Mesendoderm (in vitro differentiated cells): ENCODE measurements at regions not wholly inside any gene's neighbourhood (a gene's known extent, or its start where the extent isn't known, plus 50 kb on each side); places are given as distances from the start of the nearest gene placed in this dataset.

ENCODE experiments used
- DNase-seq: peaks from one replicate; pipeline ENCODE4 v3.0.0; 2013
- H2AK5ac ChIP-seq: 2 replicates; pipeline ENCODE4 v1.6.1; 2013; ENCODE audit warnings: low read length, inconsistent platforms
- H2BK120ac ChIP-seq: 2 replicates; pipeline ENCODE4 v1.6.1; 2013; ENCODE audit warnings: low read depth, mild to moderate bottlenecking, low read length, moderate library complexity, mixed read lengths
- H2BK15ac ChIP-seq: replicated peaks from 2 replicates; pipeline ENCODE4 v1.6.1; 2013; ENCODE audit warnings: low read depth, mild to moderate bottlenecking, moderate library complexity
- H2BK5ac ChIP-seq: 2 replicates; pipeline ENCODE4 v1.6.1; 2013; ENCODE audit warnings: low read length, inconsistent platforms
- H3K18ac ChIP-seq: 2 replicates; pipeline ENCODE4 v1.6.1; 2013; ENCODE audit warnings: mild to moderate bottlenecking, low read length, mixed read lengths
- H3K23ac ChIP-seq: one replicate; pipeline ENCODE4 v1.6.1; 2013; ENCODE audit warnings: low read length
- H3K27ac ChIP-seq: 2 replicates; pipeline ENCODE4 v1.5.1; 2013; ENCODE audit warnings: low read depth, mild to moderate bottlenecking, inconsistent platforms, low read length, moderate library complexity
- H3K27me3 ChIP-seq: 2 replicates; pipeline ENCODE4 v1.6.1; 2013; ENCODE audit warnings: low read length, control low read depth, mild to moderate bottlenecking, inconsistent platforms; ENCODE audit not compliant: insufficient read depth, poor library complexity
- H3K36me3 ChIP-seq: 2 replicates; pipeline ENCODE4 v1.6.1; 2013; ENCODE audit warnings: low read length, inconsistent platforms; ENCODE audit not compliant: control insufficient read depth, insufficient read depth
- H3K4ac ChIP-seq: one replicate; pipeline ENCODE4 v1.6.1; 2013; ENCODE audit warnings: low read depth, mild to moderate bottlenecking, low read length, moderate library complexity
- H3K4me1 ChIP-seq: 2 replicates; pipeline ENCODE4 v1.6.1; 2013; ENCODE audit warnings: low read depth, low read length, inconsistent platforms; ENCODE audit not compliant: control insufficient read depth
- H3K4me2 ChIP-seq: 2 replicates; pipeline ENCODE4 v1.6.1; 2013; ENCODE audit warnings: low read length
- H3K4me3 ChIP-seq: 2 replicates; pipeline ENCODE4 v1.5.1; 2013; ENCODE audit warnings: mild to moderate bottlenecking, low read length
- H3K56ac ChIP-seq: one replicate; pipeline ENCODE4 v1.6.1; 2013; ENCODE audit warnings: low read length
- H3K79me1 ChIP-seq: 2 replicates; pipeline ENCODE4 v1.6.1; 2013; ENCODE audit warnings: low read length, inconsistent platforms
- H3K79me2 ChIP-seq: 2 replicates; pipeline ENCODE4 v1.6.1; 2013; ENCODE audit warnings: mild to moderate bottlenecking, low read length; ENCODE audit not compliant: control insufficient read depth, insufficient read depth
- H3K9ac ChIP-seq: 2 replicates; pipeline ENCODE4 v1.6.1; 2013; ENCODE audit warnings: low read length, inconsistent platforms
- H4K5ac ChIP-seq: one replicate; pipeline ENCODE4 v1.6.1; 2013; ENCODE audit warnings: low read length
- H4K8ac ChIP-seq: one replicate; pipeline ENCODE4 v1.6.1; 2013; ENCODE audit warnings: low read depth, mild to moderate bottlenecking, control low read depth, low read length, moderate library complexity
- WGBS: extraction: QIAGEN DNeasy Blood & Tissue Kit; methylation state at CpG from one replicate; pipeline ENCODE4 v1.1.7; 2013; ENCODE audit warnings: low lambda C conversion rate, missing lambda C conversion rate; ENCODE audit not compliant: insufficient coverage; ENCODE audit errors: extremely low coverage; 5-methylcytosine and 5-hydroxymethylcytosine counted together

GRCh38 chr12:19757317-19757877 lies 318.1 kb downstream of the AEBP2 start:
- no peak overlapping the region for H2BK15ac ChIP-seq
- H3K56ac ChIP-seq: no peak overlapping the region
- H3K79me2 ChIP-seq: no peaks in the 10 kb centered on the region
- no peak overlapping the region for H3K18ac ChIP-seq
- peak; percentile 45 for DNase-seq
- no peak overlapping the region for H2AK5ac ChIP-seq
- H3K36me3 ChIP-seq: no peaks in the 10 kb centered on the region
- H2BK120ac ChIP-seq: no peak overlapping the region
- no peak overlapping the region for H3K4ac ChIP-seq
- no peak overlapping the region for H3K23ac ChIP-seq
- no peaks in the 10 kb centered on the region for H3K4me1 ChIP-seq
- no peak overlapping the region for H4K5ac ChIP-seq
- H3K4me3 ChIP-seq: no peak overlapping the region
- no peak overlapping the region for H3K4me2 ChIP-seq
- H2BK5ac ChIP-seq: no peak overlapping the region
- H3K27ac ChIP-seq: no peak overlapping the region
- no peak overlapping the region for H4K8ac ChIP-seq
- H3K9ac ChIP-seq: no peak overlapping the region
- no CpG with 5 or more reads among the region's 7 CpGs for WGBS
- H3K27me3 ChIP-seq: no peaks in the 10 kb centered on the region
- H3K79me1 ChIP-seq: no peaks in the 10 kb centered on the region

DNA sequence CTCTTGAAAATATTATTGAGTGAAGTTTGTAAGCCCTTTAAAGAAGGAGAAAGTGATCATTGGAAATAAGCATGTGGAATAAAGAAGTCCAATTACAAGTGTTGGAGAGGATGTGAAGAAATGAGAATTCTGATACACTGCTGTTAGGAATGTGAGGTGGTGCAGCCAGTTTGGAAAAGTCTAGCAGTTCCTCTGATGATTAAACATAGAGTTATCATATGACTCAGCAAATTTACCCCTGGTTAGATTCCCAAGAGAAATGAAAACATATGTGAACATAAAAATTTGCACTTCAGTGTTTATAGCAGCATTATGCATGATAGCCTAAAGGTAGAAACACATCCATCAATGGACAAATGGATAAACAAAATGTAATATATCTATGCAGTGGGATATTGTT lies 319.9 kb downstream of the AEBP2 start:
- Histone ChIP-seq H2BK120ac (no peak overlapping the region), H2AK5ac (no peak overlapping the region), H2BK15ac (no peak overlapping the region), H3K27ac (no peak overlapping the region), H3K23ac (no peak overlapping the region), H3K36me3 (no peaks in the 10 kb centered on the region), H3K4ac (no peak overlapping the region), H3K79me2 (no peaks in the 10 kb centered on the region), H4K5ac (no peak overlapping the region), H3K18ac (no peak overlapping the region), H3K4me3 (no peak overlapping the region), H3K9ac (no peak overlapping the region), H3K4me2 (no peak overlapping the region), H3K27me3 (no peaks in the 10 kb centered on the region), H3K4me1 (no peaks in the 10 kb centered on the region), H3K56ac (no peak overlapping the region), H3K79me1 (no peaks in the 10 kb centered on the region), H4K8ac (no peak overlapping the region), H2BK5ac (no peak overlapping the region)
- no peak for DNase-seq

GRCh38 chr12:19760611-19761010 lies 321.3 kb downstream of the AEBP2 start:
- Histone ChIP-seq H3K23ac (no peak overlapping the region), H3K79me2 (no peaks in the 10 kb centered on the region), H3K18ac (no peak overlapping the region), H4K8ac (no peak overlapping the region), H3K56ac (no peak overlapping the region), H2BK15ac (no peak overlapping the region), H3K79me1 (no peaks in the 10 kb centered on the region), H2AK5ac (no peak overlapping the region), H3K4me1 (no peaks in the 10 kb centered on the region), H3K36me3 (no peaks in the 10 kb centered on the region), H3K27me3 (no peaks in the 10 kb centered on the region), H3K27ac (no peak overlapping the region), H3K4ac (no peak overlapping the region), H3K4me3 (no peak overlapping the region), H4K5ac (no peak overlapping the region), H2BK120ac (no peak overlapping the region), H3K9ac (no peak overlapping the region), H2BK5ac (no peak overlapping the region), H3K4me2 (no peak overlapping the region)
- WGBS: no CpG with 5 or more reads among the region's 2 CpGs
- no peak for DNase-seq

- no CpG with 5 or more reads among the region's 1 CpG for WGBS
- Histone ChIP-seq H3K18ac (no peak overlapping the region), H3K9ac (no peak overlapping the region), H3K4me1 (no peaks in the 10 kb centered on the region), H2BK5ac (no peak overlapping the region), H4K5ac (no peak overlapping the region), H2BK15ac (no peak overlapping the region), H3K56ac (no peak overlapping the region), H2AK5ac (no peak overlapping the region), H3K4me3 (no peak overlapping the region), H4K8ac (no peak overlapping the region), H3K27ac (no peak overlapping the region), H3K4ac (no peak overlapping the region), H3K4me2 (no peak overlapping the region), H3K79me1 (no peaks in the 10 kb centered on the region), H3K36me3 (no peaks in the 10 kb centered on the region), H3K27me3 (no peaks in the 10 kb centered on the region), H3K23ac (no peak overlapping the region), H2BK120ac (no peak overlapping the region), H3K79me2 (no peaks in the 10 kb centered on the region)
- no peak for DNase-seq
Measured at GRCh38 chr12:19761463-19761862, 322.2 kb downstream of the AEBP2 start.

DNA sequence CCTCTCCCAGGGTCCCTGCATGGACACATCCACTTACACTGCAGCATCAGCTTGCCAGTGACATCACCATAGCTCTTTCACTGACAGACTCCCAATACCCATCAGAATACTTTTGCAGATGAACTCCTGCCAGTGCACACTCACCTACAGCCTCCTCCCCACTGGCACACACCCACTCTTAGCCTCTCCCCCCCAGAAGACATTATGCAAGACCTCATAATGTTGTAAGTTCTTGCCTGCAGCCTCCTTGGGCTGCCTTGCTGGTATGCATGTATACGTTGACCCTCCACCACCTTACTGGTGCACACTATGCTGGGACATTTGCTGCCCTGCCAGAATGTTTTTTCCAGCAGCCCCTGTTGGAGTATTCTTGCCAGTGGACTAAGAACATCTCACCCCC lies 324.2 kb downstream of the AEBP2 start:
- no peak overlapping the region for H2BK120ac ChIP-seq
- H3K27me3 ChIP-seq: no peaks in the 10 kb centered on the region
- H2AK5ac ChIP-seq: no peak overlapping the region
- no peak overlapping the region for H3K4me3 ChIP-seq
- H3K4ac ChIP-seq: no peak overlapping the region
- H3K9ac ChIP-seq: no peak overlapping the region
- no peaks in the 10 kb centered on the region for H3K4me1 ChIP-seq
- WGBS: no CpG with 5 or more reads among the region's 1 CpG
- no peak for DNase-seq
- H3K36me3 ChIP-seq: no peaks in the 10 kb centered on the region
- H3K79me1 ChIP-seq: no peaks in the 10 kb centered on the region
- H3K18ac ChIP-seq: no peak overlapping the region
- H3K56ac ChIP-seq: no peak overlapping the region
- H3K27ac ChIP-seq: no peak overlapping the region
- no peak overlapping the region for H4K5ac ChIP-seq
- H3K4me2 ChIP-seq: no peak overlapping the region
- H4K8ac ChIP-seq: no peak overlapping the region
- H2BK15ac ChIP-seq: no peak overlapping the region
- no peak overlapping the region for H3K23ac ChIP-seq
- no peaks in the 10 kb centered on the region for H3K79me2 ChIP-seq
- no peak overlapping the region for H2BK5ac ChIP-seq

GRCh38 chr12:19764408-19764807 lies 325.1 kb downstream of the AEBP2 start:
- WGBS: no CpG with 5 or more reads among the region's 3 CpGs
- Histone ChIP-seq H2BK5ac (no peak overlapping the region), H3K79me2 (no peaks in the 10 kb centered on the region), H3K79me1 (no peaks in the 10 kb centered on the region), H3K9ac (no peak overlapping the region), H3K4me1 (no peaks in the 10 kb centered on the region), H3K27ac (no peak overlapping the region), H3K4ac (no peak overlapping the region), H4K5ac (no peak overlapping the region), H3K4me2 (no peak overlapping the region), H3K4me3 (no peak overlapping the region), H3K18ac (no peak overlapping the region), H2AK5ac (no peak overlapping the region), H3K23ac (no peak overlapping the region), H2BK120ac (no peak overlapping the region), H3K27me3 (no peaks in the 10 kb centered on the region), H4K8ac (no peak overlapping the region), H3K36me3 (no peaks in the 10 kb centered on the region), H2BK15ac (no peak overlapping the region), H3K56ac (no peak overlapping the region)
- no peak for DNase-seq
